ENCODE measurements at regions not wholly inside any gene's neighbourhood (a gene's known extent, or its start where the extent isn't known, plus 50 kb on each side); places are given as distances from the start of the nearest gene placed in this dataset.

- Histone ChIP-seq H3K4me1 (ENCODE audit: insufficient read depth, insufficient read length) (peaks cover 7% of the 10 kb centered on the region), H3K9ac (ENCODE audit: insufficient read length, low read depth) (no peak overlapping the region), H3K4me3 (ENCODE audit: insufficient read length, low read depth) (no peak overlapping the region), H3K9me3 (ENCODE audit: insufficient read depth, low read length) (peaks cover 6% of the 10 kb centered on the region; the same call in 1 of the 2 replicates), H3K27me3 (ENCODE audit: insufficient read depth, insufficient read length) (no peaks in the 10 kb centered on the region), H3K36me3 (ENCODE audit: insufficient read depth, insufficient read length, low read length) (no peaks in the 10 kb centered on the region)
- no peak for DNase-seq (ENCODE audit: low read depth, low spot score)
- TF ChIP-seq ZNF274 (IDR thresholded peaks at IDR 0.05; ENCODE audit: low read depth, low read length) (no peak), YY1 (IDR thresholded peaks at IDR 0.05; ENCODE audit: insufficient read depth, insufficient read length) (no peak), SUZ12 (IDR thresholded peaks at IDR 0.05; ENCODE audit: extremely low read depth, insufficient read depth, insufficient read length) (no peak)
Observed at GRCh38 chr1:90781534-90781933, 64.4 kb upstream of the BARHL2 start.

- Histone ChIP-seq H3K36me3 (ENCODE audit: insufficient read depth, insufficient read length, low read length) (no peaks in the 10 kb centered on the region), H3K9ac (ENCODE audit: insufficient read length, low read depth) (no peak overlapping the region), H3K4me1 (ENCODE audit: insufficient read depth, insufficient read length) (peaks cover 7% of the 10 kb centered on the region), H3K9me3 (ENCODE audit: insufficient read depth, low read length) (peaks cover 6% of the 10 kb centered on the region; the same call in 1 of the 2 replicates), H3K4me3 (ENCODE audit: insufficient read length, low read depth) (no peak overlapping the region), H3K27me3 (ENCODE audit: insufficient read depth, insufficient read length) (no peaks in the 10 kb centered on the region)
- TF ChIP-seq ZNF274 (IDR thresholded peaks at IDR 0.05; ENCODE audit: low read depth, low read length): no peak
- TF ChIP-seq SUZ12 (IDR thresholded peaks at IDR 0.05; ENCODE audit: extremely low read depth, insufficient read depth, insufficient read length): no peak
- no peak for TF ChIP-seq YY1 (IDR thresholded peaks at IDR 0.05; ENCODE audit: insufficient read depth, insufficient read length)
- DNase-seq (ENCODE audit: low read depth, low spot score): no peak
Observed at GRCh38 chr1:90780981-90781380, 63.9 kb upstream of the BARHL2 start.

- TF ChIP-seq ZNF274 (IDR thresholded peaks at IDR 0.05; ENCODE audit: low read depth, low read length) (no peak), SUZ12 (IDR thresholded peaks at IDR 0.05; ENCODE audit: extremely low read depth, insufficient read depth, insufficient read length) (no peak), YY1 (IDR thresholded peaks at IDR 0.05; ENCODE audit: insufficient read depth, insufficient read length) (no peak)
- Histone ChIP-seq H3K36me3 (ENCODE audit: insufficient read depth, insufficient read length, low read length) (no peaks in the 10 kb centered on the region), H3K9ac (ENCODE audit: insufficient read length, low read depth) (no peak overlapping the region), H3K4me1 (ENCODE audit: insufficient read depth, insufficient read length) (peaks cover 4% of the 10 kb centered on the region), H3K4me3 (ENCODE audit: insufficient read length, low read depth) (no peak overlapping the region), H3K9me3 (ENCODE audit: insufficient read depth, low read length) (no peaks in the 10 kb centered on the region), H3K27me3 (ENCODE audit: insufficient read depth, insufficient read length) (no peaks in the 10 kb centered on the region)
- DNase-seq (ENCODE audit: low read depth, low spot score): no peak
Observed at GRCh38 chr1:90779573-90779972, 62.5 kb upstream of the BARHL2 start.

GRCh38 chr1:90778486-90778885, 61.4 kb upstream of the BARHL2 start:
- H3K9me3 ChIP-seq (ENCODE audit: insufficient read depth, low read length): no peaks in the 10 kb centered on the region
- peaks cover 3% of the 10 kb centered on the region for H3K4me1 ChIP-seq (ENCODE audit: insufficient read depth, insufficient read length)
- H3K36me3 ChIP-seq (ENCODE audit: insufficient read depth, insufficient read length, low read length): no peaks in the 10 kb centered on the region

GRCh38 chr1:90773812-90774211, 56.7 kb upstream of the BARHL2 start:
- no peak overlapping the region for H3K9ac ChIP-seq (ENCODE audit: insufficient read length, low read depth)
- no peaks in the 10 kb centered on the region for H3K4me1 ChIP-seq (ENCODE audit: insufficient read depth, insufficient read length)
- no peak for TF ChIP-seq ZNF274 (IDR thresholded peaks at IDR 0.05; ENCODE audit: low read depth, low read length)
- TF ChIP-seq SUZ12 (IDR thresholded peaks at IDR 0.05; ENCODE audit: extremely low read depth, insufficient read depth, insufficient read length): no peak
- no peak for TF ChIP-seq YY1 (IDR thresholded peaks at IDR 0.05; ENCODE audit: insufficient read depth, insufficient read length)
- no peaks in the 10 kb centered on the region for H3K9me3 ChIP-seq (ENCODE audit: insufficient read depth, low read length)
- no peaks in the 10 kb centered on the region for H3K27me3 ChIP-seq (ENCODE audit: insufficient read depth, insufficient read length)
- no peak overlapping the region for H3K4me3 ChIP-seq (ENCODE audit: insufficient read length, low read depth)
- H3K36me3 ChIP-seq (ENCODE audit: insufficient read depth, insufficient read length, low read length): no peaks in the 10 kb centered on the region
- no peak for DNase-seq (ENCODE audit: low read depth, low spot score)

More at GRCh38 chr1:90778486-90778885, 61.4 kb upstream of the BARHL2 start:
- H3K4me3 ChIP-seq (ENCODE audit: insufficient read length, low read depth): no peak overlapping the region
- DNase-seq (ENCODE audit: low read depth, low spot score): no peak
- no peaks in the 10 kb centered on the region for H3K27me3 ChIP-seq (ENCODE audit: insufficient read depth, insufficient read length)
- H3K9ac ChIP-seq (ENCODE audit: insufficient read length, low read depth): no peak overlapping the region
- TF ChIP-seq SUZ12 (IDR thresholded peaks at IDR 0.05; ENCODE audit: extremely low read depth, insufficient read depth, insufficient read length) (no peak), ZNF274 (IDR thresholded peaks at IDR 0.05; ENCODE audit: low read depth, low read length) (no peak), YY1 (IDR thresholded peaks at IDR 0.05; ENCODE audit: insufficient read depth, insufficient read length) (no peak)

- DNase-seq (ENCODE audit: low read depth, low spot score): no peak
- Histone ChIP-seq H3K9ac (ENCODE audit: insufficient read length, low read depth) (no peak overlapping the region), H3K27me3 (ENCODE audit: insufficient read depth, insufficient read length) (no peaks in the 10 kb centered on the region)
Observed at GRCh38 chr1:90768826-90769225, 51.7 kb upstream of the BARHL2 start.

GRCh38 chr1:90768098-90768497, 51.0 kb upstream of the BARHL2 start:
- DNase-seq (ENCODE audit: low read depth, low spot score): no peak
- Histone ChIP-seq H3K36me3 (ENCODE audit: insufficient read depth, insufficient read length, low read length) (no peaks in the 10 kb centered on the region), H3K4me3 (ENCODE audit: insufficient read length, low read depth) (no peak overlapping the region), H3K4me1 (ENCODE audit: insufficient read depth, insufficient read length) (no peaks in the 10 kb centered on the region), H3K9ac (ENCODE audit: insufficient read length, low read depth) (no peak overlapping the region), H3K27me3 (ENCODE audit: insufficient read depth, insufficient read length) (no peaks in the 10 kb centered on the region), H3K9me3 (ENCODE audit: insufficient read depth, low read length) (no peaks in the 10 kb centered on the region)
- TF ChIP-seq SUZ12 (IDR thresholded peaks at IDR 0.05; ENCODE audit: extremely low read depth, insufficient read depth, insufficient read length): no peak
- TF ChIP-seq ZNF274 (IDR thresholded peaks at IDR 0.05; ENCODE audit: low read depth, low read length): no peak
- no peak for TF ChIP-seq YY1 (IDR thresholded peaks at IDR 0.05; ENCODE audit: insufficient read depth, insufficient read length)

More at GRCh38 chr1:90768826-90769225, 51.7 kb upstream of the BARHL2 start:
- no peaks in the 10 kb centered on the region for H3K4me1 ChIP-seq (ENCODE audit: insufficient read depth, insufficient read length)
- H3K4me3 ChIP-seq (ENCODE audit: insufficient read length, low read depth): no peak overlapping the region
- no peaks in the 10 kb centered on the region for H3K36me3 ChIP-seq (ENCODE audit: insufficient read depth, insufficient read length, low read length)
- no peaks in the 10 kb centered on the region for H3K9me3 ChIP-seq (ENCODE audit: insufficient read depth, low read length)
- no peak for TF ChIP-seq ZNF274 (IDR thresholded peaks at IDR 0.05; ENCODE audit: low read depth, low read length)
- TF ChIP-seq SUZ12 (IDR thresholded peaks at IDR 0.05; ENCODE audit: extremely low read depth, insufficient read depth, insufficient read length): no peak
- no peak for TF ChIP-seq YY1 (IDR thresholded peaks at IDR 0.05; ENCODE audit: insufficient read depth, insufficient read length)
